Naive thymus-derived CD4-positive, alpha-beta T cell (primary cell): ENCODE measurements at regions not wholly inside any gene's neighbourhood (a gene's known extent, or its start where the extent isn't known, plus 50 kb on each side); places are given as distances from the start of the nearest gene placed in this dataset.

Experiments used
- ATAC-seq: fragments of 150-1000 bp; cut with Tn5 transposase; 2 replicates; pipeline ENCODE4 v1.10.0; 2021; ENCODE audit warnings: mild to moderate bottlenecking, moderate library complexity
- CTCF ChIA-PET: fragments of 350-600 bp; sonication (Branson Sonifier 250); formaldehyde crosslinking; loops from one replicate; lab custom pipeline; 2021; ENCODE audit warnings: antibody characterized with exemption; lab: Charles Lee
- POLR2A ChIA-PET: fragments of 350-600 bp; sonication (Branson Sonifier 250); formaldehyde crosslinking; loops from one replicate; lab custom pipeline; 2021; ENCODE audit warnings: antibody characterized with exemption, inconsistent platforms; lab: Charles Lee
- DNase-seq, 9 donors: peaks; one replicate each; pipeline versions ENCODE4 v3.0.0 to v3.0.0-alpha.2; 2020 to 2022; ENCODE audit warnings: mixed read lengths in 1 of 9
- H3K27ac ChIP-seq: one replicate; pipeline ENCODE4 v1.7.0; 2013; ENCODE audit warnings: mild to moderate bottlenecking, low read depth, low read length, moderate library complexity
- H3K27me3 ChIP-seq, 2 donors: one replicate each; pipeline ENCODE4 v1.7.0; 2013; ENCODE audit warnings: low read length in 2 of 2, mild to moderate bottlenecking in 2 of 2, moderate library complexity in 2 of 2; ENCODE audit not compliant: control insufficient read depth in 2 of 2, insufficient read depth in 2 of 2
- H3K36me3 ChIP-seq, 3 experiments: 1 replicate in 2 of 3; 2 replicates in 1 of 3; pipeline ENCODE4 v1.7.0; 2013; ENCODE audit warnings: low read length in 3 of 3, mild to moderate bottlenecking in 3 of 3, moderate library complexity in 1 of 3; ENCODE audit not compliant: insufficient read depth in 3 of 3, control insufficient read depth in 2 of 3
- H3K4me1 ChIP-seq, 2 donors: one replicate each; pipeline ENCODE4 v1.7.0; 2013; ENCODE audit warnings: low read length in 2 of 2, mild to moderate bottlenecking in 2 of 2, moderate library complexity in 1 of 2; ENCODE audit not compliant: control insufficient read depth in 2 of 2, insufficient read depth in 2 of 2
- H3K4me3 ChIP-seq: 2 replicates; pipeline ENCODE4 v1.7.0; 2013; ENCODE audit warnings: mild to moderate bottlenecking, low read length
- H3K9me3 ChIP-seq, 3 experiments: 1 replicate in 2 of 3; 2 replicates in 1 of 3; pipeline ENCODE4 v1.7.0; 2013; ENCODE audit warnings: low read length in 3 of 3; ENCODE audit not compliant: control insufficient read depth in 2 of 3
- H3K27ac Mint-ChIP-seq, 9 donors: one replicate each; pipeline ENCODE4 v1.8.0; 2020 to 2022; ENCODE audit warnings: mixed read lengths in 9 of 9, mild to moderate bottlenecking in 8 of 9, moderate library complexity in 5 of 9, inconsistent platforms in 2 of 9
- H3K27me3 Mint-ChIP-seq, 5 donors: one replicate each; pipeline ENCODE4 v1.8.0; 2021 to 2022; ENCODE audit warnings: mixed read lengths in 5 of 5, mild to moderate bottlenecking in 1 of 5
- H3K36me3 Mint-ChIP-seq, 5 donors: one replicate each; pipeline ENCODE4 v1.8.0; 2020 to 2022; ENCODE audit warnings: mixed read lengths in 5 of 5, mild to moderate bottlenecking in 3 of 5, inconsistent platforms in 1 of 5
- H3K4me1 Mint-ChIP-seq, 7 donors: one replicate each; pipeline ENCODE4 v1.8.0; 2020 to 2022; ENCODE audit warnings: mixed read lengths in 7 of 7, mild to moderate bottlenecking in 3 of 7, inconsistent platforms in 1 of 7
- H3K4me3 Mint-ChIP-seq, 10 donors: one replicate each; pipeline ENCODE4 v1.8.0; 2020 to 2022; ENCODE audit warnings: mild to moderate bottlenecking in 10 of 10, mixed read lengths in 10 of 10, moderate library complexity in 6 of 10, inconsistent platforms in 2 of 10
- H3K9me3 Mint-ChIP-seq, 11 donors: one replicate each; pipeline ENCODE4 v1.8.0; 2020 to 2022; ENCODE audit warnings: mixed read lengths in 11 of 11, mild to moderate bottlenecking in 4 of 11, inconsistent platforms in 1 of 11, moderate library complexity in 1 of 11
- intact Hi-C, 2 donors: fragments of 100-400 bp; cut with micrococcal nuclease; formaldehyde crosslinking; loops; one replicate each; pipeline ENCODE4 v1.15.1; 2023

GRCh38 chr17:36791150-36791941, 145.9 kb upstream of the LHX1 start:
- no peak for ATAC-seq
- no peak overlapping the region for H3K4me3 ChIP-seq
- Mint-ChIP-seq H3K36me3 (no peaks in the 10 kb centered on the region), H3K27me3 (peaks cover 14 to 36% (median 17%) of the 10 kb centered on the region in 5 donors), H3K27ac (peak overlapping the region in 1 of 9 donors; percentile 38), H3K4me3 (no peak overlapping the region), H3K9me3 (peaks cover 0 to 2% (median 0%) of the 10 kb centered on the region in 11 donors), H3K4me1 (peaks cover 0 to 3% (median 0%) of the 10 kb centered on the region in 7 donors)
- intact Hi-C loops: no loop called here
- no peak for DNase-seq
- no peak overlapping the region for H3K27ac ChIP-seq
- H3K4me1 ChIP-seq: no peaks in the 10 kb centered on the region
- H3K27me3 ChIP-seq: no peaks in the 10 kb centered on the region
- no peaks in the 10 kb centered on the region for H3K36me3 ChIP-seq
- POLR2A ChIA-PET: no interaction called here
- CTCF ChIA-PET: interaction anchor here (0.5 kb wide), 1 partner anchor 111 kb away, joined by 3 read pairs; no protein-coding TSS in a partner anchor
- H3K9me3 ChIP-seq: no peaks in the 10 kb centered on the region

GRCh38 chr17:36791942-36792475, 145.3 kb upstream of the LHX1 start:
- ATAC-seq (no peak), DNase-seq (no peak)
- H3K36me3 Mint-ChIP-seq: no peaks in the 10 kb centered on the region
- H3K4me3 ChIP-seq: no peak overlapping the region
- ChIA-PET CTCF (no interaction called here), POLR2A (no interaction called here)
- H3K27ac Mint-ChIP-seq: no peak overlapping the region
- no peak overlapping the region for H3K27ac ChIP-seq
- intact Hi-C loops: no loop called here
- peaks cover 0 to 2% (median 0%) of the 10 kb centered on the region in 11 donors for H3K9me3 Mint-ChIP-seq
- peaks cover 11 to 35% (median 15%) of the 10 kb centered on the region in 5 donors for H3K27me3 Mint-ChIP-seq
- no peaks in the 10 kb centered on the region for H3K36me3 ChIP-seq
- no peaks in the 10 kb centered on the region for H3K27me3 ChIP-seq
- H3K9me3 ChIP-seq: no peaks in the 10 kb centered on the region
- H3K4me1 ChIP-seq: no peaks in the 10 kb centered on the region
- no peak overlapping the region for H3K4me3 Mint-ChIP-seq
- peaks cover 0 to 1% (median 0%) of the 10 kb centered on the region in 7 donors for H3K4me1 Mint-ChIP-seq

GRCh38 chr17:36792849-36793248, 144.4 kb upstream of the LHX1 start:
- intact Hi-C loops: no loop called here
- Mint-ChIP-seq H3K36me3 (no peaks in the 10 kb centered on the region), H3K4me3 (no peak overlapping the region), H3K27ac (no peak overlapping the region), H3K27me3 (peaks cover 13 to 37% (median 15%) of the 10 kb centered on the region in 5 donors), H3K4me1 (peaks cover 0 to 1% (median 0%) of the 10 kb centered on the region in 7 donors), H3K9me3 (peaks cover 0 to 9% (median 2%) of the 10 kb centered on the region in 11 donors)
- POLR2A ChIA-PET: no interaction called here
- no peaks in the 10 kb centered on the region for H3K4me1 ChIP-seq
- no peak overlapping the region for H3K4me3 ChIP-seq
- H3K27ac ChIP-seq: no peak overlapping the region
- no peaks in the 10 kb centered on the region for H3K9me3 ChIP-seq
- H3K27me3 ChIP-seq: no peaks in the 10 kb centered on the region
- no peak for DNase-seq
- no peak for ATAC-seq
- H3K36me3 ChIP-seq: no peaks in the 10 kb centered on the region
- CTCF ChIA-PET: no interaction called here

- peaks cover 0 to 13% (median 2%) of the 10 kb centered on the region in 11 donors for H3K9me3 Mint-ChIP-seq
- H3K9me3 ChIP-seq: no peaks in the 10 kb centered on the region
- DNase-seq: no peak
- H3K27ac ChIP-seq: no peak overlapping the region
- no peaks in the 10 kb centered on the region for H3K27me3 ChIP-seq
- intact Hi-C loops: no loop called here
- POLR2A ChIA-PET: no interaction called here
- H3K4me3 Mint-ChIP-seq: no peak overlapping the region
- H3K4me1 Mint-ChIP-seq: no peaks in the 10 kb centered on the region
- no peaks in the 10 kb centered on the region for H3K36me3 Mint-ChIP-seq
- H3K27ac Mint-ChIP-seq: no peak overlapping the region
- no peaks in the 10 kb centered on the region for H3K36me3 ChIP-seq
- peaks cover 13 to 41% (median 15%) of the 10 kb centered on the region in 5 donors for H3K27me3 Mint-ChIP-seq
- H3K4me1 ChIP-seq: no peaks in the 10 kb centered on the region
- no peak for ATAC-seq
- CTCF ChIA-PET: no interaction called here
- H3K4me3 ChIP-seq: no peak overlapping the region
Observed at GRCh38 chr17:36793976-36794375, 143.3 kb upstream of the LHX1 start.

- Mint-ChIP-seq H3K9me3 (peaks cover 0 to 4% (median 0%) of the 10 kb centered on the region in 11 donors), H3K4me3 (no peak overlapping the region), H3K27me3 (peaks cover 45 to 70% (median 59%) of the 10 kb centered on the region in 5 donors), H3K27ac (no peak overlapping the region), H3K4me1 (peaks cover 0 to 5% (median 2%) of the 10 kb centered on the region in 7 donors), H3K36me3 (no peaks in the 10 kb centered on the region)
- peaks cover 0 to 6% of the 10 kb centered on the region in 2 donors for H3K27me3 ChIP-seq
- no peak overlapping the region for H3K27ac ChIP-seq
- H3K36me3 ChIP-seq: no peaks in the 10 kb centered on the region
- H3K4me1 ChIP-seq: no peaks in the 10 kb centered on the region
- intact Hi-C loops: no loop called here
- DNase-seq (no peak), ATAC-seq (no peak)
- ChIA-PET CTCF (no interaction called here), POLR2A (no interaction called here)
- H3K4me3 ChIP-seq: no peak overlapping the region
- no peaks in the 10 kb centered on the region for H3K9me3 ChIP-seq
Observed at GRCh38 chr17:36807496-36808179, 129.6 kb upstream of the LHX1 start.

GRCh38 chr17:36808180-36808661, 129.1 kb upstream of the LHX1 start:
- Mint-ChIP-seq H3K36me3 (no peaks in the 10 kb centered on the region), H3K27me3 (peaks cover 45 to 75% (median 61%) of the 10 kb centered on the region in 5 donors), H3K4me1 (peaks cover 0 to 5% (median 2%) of the 10 kb centered on the region in 7 donors), H3K4me3 (no peak overlapping the region), H3K27ac (no peak overlapping the region), H3K9me3 (peaks cover 0 to 4% (median 0%) of the 10 kb centered on the region in 11 donors)
- no peaks in the 10 kb centered on the region for H3K9me3 ChIP-seq
- ATAC-seq (no peak), DNase-seq (no peak)
- H3K36me3 ChIP-seq: no peaks in the 10 kb centered on the region
- intact Hi-C loops: no loop called here
- no peak overlapping the region for H3K4me3 ChIP-seq
- H3K27me3 ChIP-seq: peaks cover 0 to 6% of the 10 kb centered on the region in 2 donors
- POLR2A ChIA-PET: no interaction called here
- H3K27ac ChIP-seq: no peak overlapping the region
- no peaks in the 10 kb centered on the region for H3K4me1 ChIP-seq
- CTCF ChIA-PET: no interaction called here
